Left kidney (tissue), 1 donor: ENCODE measurements at regions not wholly inside any gene's neighbourhood (a gene's known extent, or its start where the extent isn't known, plus 50 kb on each side); places are given as distances from the start of the nearest gene placed in this dataset.

Experiments
- DNase-seq: peaks from one replicate; pipeline ENCODE4 v3.0.0-alpha.2; 2013

DNA sequence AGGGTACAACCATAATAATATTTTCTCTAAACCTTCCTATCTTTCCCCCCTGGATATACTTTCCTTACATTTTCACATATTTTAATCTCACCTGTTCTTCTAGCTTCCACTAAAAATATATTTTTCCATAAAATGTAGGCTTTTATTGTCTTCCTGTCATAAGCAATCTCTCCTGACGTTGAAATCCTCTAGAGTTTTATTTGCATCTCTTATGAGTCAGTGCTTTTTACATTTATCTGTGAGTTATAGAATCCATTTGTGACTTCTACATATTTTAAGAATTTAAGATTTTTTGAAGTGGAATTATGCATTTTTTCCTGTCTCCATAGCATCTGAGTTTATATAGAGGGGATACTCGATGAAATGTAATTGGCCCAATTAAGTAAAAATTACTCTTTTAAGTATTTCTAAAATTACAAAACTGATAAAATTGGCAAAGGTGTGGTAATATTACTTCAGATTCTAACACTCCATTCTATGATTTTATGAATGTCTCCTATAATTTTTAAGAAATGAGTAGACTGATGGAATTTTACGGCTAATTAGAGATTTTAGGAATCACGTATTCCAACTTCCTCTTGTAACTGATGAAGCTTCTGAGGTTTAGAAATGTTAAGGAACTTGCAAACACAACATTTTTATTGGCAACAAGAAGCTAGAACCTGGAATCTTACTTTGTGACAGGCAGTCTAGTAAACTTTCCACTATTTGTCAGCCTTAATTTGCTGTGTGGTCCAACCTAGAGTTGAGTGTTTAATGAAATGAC is 422.9 kb upstream of the SEMA3A start:
- DNase-seq = no peak

GRCh38 chr7:84614821-84615501 is 420.4 kb upstream of the SEMA3A start:
- DNase-seq = no peak

DNA sequence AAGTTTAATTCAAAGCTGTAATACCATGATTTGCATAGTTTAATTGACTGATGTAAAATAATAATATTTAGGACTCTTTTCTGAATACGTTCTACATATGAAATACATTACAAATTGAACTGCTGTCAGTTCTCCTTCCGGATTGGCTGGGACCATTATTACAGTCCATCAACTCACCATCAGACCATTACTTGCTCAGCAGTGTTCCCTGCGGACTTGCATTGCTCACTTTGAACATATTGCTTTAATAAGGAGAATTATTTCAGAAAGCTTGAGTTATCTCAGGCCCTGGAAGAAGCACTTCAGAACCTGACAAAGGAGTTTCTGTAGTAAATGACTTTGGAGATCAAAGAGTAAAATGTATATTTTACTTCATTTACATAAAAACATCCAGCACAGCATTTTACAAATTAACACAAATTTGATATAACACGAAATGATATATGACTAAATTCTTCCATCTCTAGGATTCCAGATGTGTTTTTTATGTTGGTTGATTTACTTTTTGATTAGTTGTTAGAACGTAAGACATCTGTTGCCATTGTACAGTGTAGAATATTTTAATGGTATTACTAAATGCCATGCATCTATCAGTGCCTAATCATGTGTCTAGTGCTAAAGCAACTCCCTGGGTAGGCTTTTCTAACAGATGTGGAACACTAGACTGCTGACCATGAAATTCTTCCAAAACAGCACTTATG is 418.5 kb upstream of the SEMA3A start:
- DNase-seq = no peak

GRCh38 chr7:84611391-84611790 is 416.8 kb upstream of the SEMA3A start:
- no peak for DNase-seq

- no peak for DNase-seq
Measured at GRCh38 chr7:84610390-84610789, 415.8 kb upstream of the SEMA3A start.

GRCh38 chr7:84605301-84605700 is 410.7 kb upstream of the SEMA3A start:
- DNase-seq = no peak

GRCh38 chr7:84603545-84603944 is 409.0 kb upstream of the SEMA3A start:
- no peak for DNase-seq

DNA sequence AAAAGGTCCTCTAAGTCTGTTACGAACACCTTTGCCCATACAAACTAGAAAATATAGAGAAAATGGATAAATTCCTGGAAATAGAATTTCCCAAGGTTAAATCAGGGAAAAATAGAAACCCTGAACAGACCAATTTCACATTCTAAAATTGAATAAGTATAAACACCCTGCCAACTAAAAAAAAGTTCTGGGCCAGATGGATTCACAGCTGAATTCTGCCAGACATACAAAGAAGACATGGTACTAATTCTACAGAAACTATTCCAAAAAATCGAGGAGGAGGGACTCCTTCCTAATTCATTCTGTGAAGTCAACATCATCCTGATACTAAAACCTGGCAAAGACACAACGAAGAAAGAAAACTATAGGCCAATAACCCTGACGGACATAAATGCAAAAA is 400.4 kb upstream of the SEMA3A start:
- no peak for DNase-seq

DNA sequence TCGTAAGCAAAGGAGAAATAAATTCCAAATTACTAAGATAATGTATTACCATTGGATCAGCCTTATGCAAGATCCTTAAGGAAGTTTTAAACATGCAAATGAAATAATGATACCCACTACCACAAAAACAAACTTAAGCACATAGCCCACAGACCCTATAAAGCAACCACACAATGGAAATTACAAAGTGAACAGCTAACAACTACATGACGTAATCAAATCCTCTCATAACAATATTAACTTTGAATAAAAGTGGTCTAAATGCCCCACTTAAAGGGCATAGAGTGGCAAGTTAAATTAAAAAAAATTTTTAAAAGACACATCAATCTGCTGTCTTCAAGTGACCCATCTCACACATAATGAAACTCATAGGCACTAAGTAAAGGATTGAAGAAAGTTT is 397.3 kb upstream of the SEMA3A start:
- DNase-seq = no peak

DNA sequence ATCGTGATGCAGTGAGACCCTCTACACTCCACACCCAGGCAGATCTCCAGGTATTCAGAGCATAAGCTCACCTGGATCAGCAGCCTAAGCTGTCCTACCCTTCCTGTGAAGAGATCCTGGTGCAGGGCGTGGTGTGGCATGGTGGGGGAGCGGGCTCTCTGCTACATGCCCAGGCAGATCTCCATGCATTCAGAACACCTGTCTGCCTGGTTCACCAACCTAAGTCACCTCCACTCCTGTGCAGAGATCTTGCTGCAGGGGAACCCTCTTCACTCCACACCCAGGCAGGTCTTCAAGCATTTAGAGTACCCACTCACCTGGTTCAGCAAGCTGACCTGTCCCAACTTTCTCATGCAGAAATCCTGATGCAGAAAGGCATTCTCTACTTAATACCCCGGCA is 394.4 kb upstream of the SEMA3A start:
- no peak for DNase-seq

- no peak for DNase-seq
Measured at GRCh38 chr7:84583331-84583730, 388.7 kb upstream of the SEMA3A start.

DNA sequence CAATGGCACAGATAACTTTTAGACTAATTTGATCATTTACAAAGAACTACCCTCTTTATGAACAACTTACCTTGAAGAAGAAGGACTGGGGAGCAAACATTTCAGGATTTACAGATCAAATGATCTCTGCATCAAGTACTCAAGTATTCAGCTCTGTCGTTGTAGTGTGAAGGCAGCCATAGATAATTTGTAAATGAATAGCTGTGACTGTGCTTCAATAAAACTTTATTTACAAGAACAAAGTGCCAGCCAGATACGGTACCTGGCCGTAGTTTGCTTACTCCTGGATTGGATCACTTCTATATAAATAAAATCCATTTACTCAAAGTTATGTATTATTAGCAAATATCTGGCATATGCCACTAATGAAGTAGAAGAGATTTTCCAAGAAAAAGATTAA is 388.2 kb upstream of the SEMA3A start:
- no peak for DNase-seq

GRCh38 chr7:84578825-84579224 is 384.2 kb upstream of the SEMA3A start:
- DNase-seq = no peak

DNA sequence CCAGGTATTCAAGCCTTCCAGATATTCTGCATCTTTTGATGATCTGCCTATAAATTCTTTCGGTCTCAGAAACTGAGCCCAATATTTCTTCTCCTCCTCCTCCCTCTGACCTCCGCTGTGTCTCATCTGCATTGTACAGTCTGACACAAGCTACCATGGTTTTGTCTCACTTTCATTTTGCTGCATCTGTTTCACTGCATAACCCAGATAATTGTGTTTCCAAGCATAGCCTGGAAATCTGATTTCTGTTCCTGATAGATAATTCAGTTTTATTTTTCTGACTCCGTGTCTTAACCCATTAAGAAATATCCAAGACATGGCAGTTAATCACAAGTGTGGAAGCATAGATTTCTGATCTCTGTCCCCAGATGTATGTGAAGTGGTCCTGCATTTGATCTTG is 374.2 kb upstream of the SEMA3A start:
- DNase-seq = no peak

DNA sequence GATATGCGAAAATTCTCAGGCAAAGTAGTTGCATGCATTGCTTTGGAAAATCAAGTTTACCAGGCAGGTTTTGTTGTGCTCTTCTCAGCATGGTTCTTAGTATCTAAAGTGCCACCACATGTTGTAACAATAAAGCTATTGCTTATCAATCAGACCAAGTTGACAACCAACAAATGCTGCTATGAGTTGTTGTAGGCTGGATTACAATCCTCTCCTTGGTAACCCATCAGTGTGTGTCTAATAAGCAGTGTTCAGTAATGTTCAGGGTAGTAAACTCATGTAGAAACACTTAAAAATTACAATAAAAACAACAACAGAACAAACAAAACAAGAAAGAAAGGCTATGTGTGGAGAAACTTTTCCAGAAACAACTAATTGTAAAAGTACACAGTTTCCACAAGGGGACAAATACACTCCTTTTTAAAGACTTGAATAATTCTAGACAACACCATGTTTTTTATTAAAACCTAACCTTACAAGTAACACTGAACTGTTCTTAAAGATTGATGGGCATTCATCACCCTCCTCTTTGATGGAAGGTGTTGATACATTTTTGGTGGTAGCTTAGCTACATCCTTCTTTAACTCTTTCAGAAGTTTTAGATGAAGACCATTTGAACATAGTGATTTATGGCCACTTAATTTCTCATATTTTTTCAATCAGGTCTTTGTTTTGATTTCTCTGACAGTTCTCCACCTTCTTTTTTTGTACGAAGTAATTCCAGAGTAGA is 370.9 kb upstream of the SEMA3A start:
- DNase-seq = no peak

- DNase-seq = no peak
Measured at GRCh38 chr7:84553711-84554110, 359.1 kb upstream of the SEMA3A start.

GRCh38 chr7:84549409-84549808 is 354.8 kb upstream of the SEMA3A start:
- no peak for DNase-seq

DNA sequence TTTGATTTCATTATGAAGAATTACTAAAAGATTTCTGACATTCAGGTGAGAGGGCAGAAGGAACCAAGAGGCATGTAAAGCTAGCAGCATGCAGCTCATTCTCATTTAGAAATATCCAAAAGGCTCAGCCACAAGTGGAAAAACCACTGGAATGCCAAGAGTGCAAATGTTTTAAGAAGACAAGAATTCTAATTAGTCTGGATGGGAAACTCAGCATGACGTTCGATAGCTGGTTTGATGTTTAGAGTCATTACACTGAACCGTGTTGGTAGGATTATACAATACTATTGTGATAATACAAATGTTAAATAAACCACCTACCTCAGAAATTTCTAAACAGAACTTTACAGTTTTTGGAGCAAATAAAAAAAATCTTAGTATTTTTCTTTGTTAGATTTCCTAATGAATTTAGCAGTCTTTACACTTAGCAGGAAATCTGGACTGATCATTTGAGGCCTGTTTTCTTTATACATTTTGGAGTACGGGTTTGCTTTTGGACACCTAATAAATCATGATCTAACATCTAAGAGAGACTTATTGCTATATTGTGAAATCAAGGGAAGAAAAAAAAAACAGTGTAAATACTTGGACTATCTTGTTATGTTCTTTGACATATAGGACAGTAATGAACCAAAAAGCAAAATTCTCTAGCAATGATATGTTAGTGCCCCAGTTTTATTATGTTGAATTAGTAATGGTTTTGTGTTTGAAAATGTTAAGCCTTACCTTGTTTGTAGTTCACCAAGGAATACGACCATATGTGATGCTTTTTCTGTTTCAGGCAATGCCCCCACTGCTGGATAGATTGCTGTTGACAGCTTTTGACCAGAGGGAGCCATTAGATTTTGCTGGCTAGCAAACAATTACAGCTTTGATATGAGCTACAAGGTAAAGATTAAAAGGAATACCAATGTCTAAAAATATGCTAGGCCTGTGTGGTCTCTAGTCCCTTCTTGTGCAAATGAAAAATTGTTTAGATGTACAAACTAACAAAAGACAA is 354.1 kb upstream of the SEMA3A start:
- DNase-seq = no peak

- DNase-seq = no peak
Measured at GRCh38 chr7:84547331-84547730, 352.7 kb upstream of the SEMA3A start.

DNA sequence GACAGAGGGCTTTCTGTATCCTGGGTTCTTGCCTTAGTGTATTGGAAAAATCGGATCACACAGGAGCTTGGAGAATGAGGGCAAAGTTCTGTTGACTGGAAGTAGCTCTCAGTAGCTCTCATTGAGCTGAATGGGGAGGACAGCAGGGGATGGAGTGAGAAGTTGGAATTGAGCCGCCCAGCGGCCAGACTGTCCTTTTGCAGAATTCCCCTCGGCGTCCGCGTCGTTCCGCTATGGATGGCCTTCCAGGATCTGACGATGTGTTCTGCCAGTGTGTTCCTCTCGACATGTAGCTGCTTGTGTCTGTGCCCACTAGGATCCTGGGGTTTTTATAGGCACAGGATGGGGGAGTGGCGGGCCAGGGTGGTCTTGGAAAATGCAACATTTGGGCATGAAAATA is 351.8 kb upstream of the SEMA3A start:
- no peak for DNase-seq

- DNase-seq = no peak
Measured at GRCh38 chr7:84538268-84538667, 343.7 kb upstream of the SEMA3A start.
